ENCODE measurements at regions not wholly inside any gene's neighbourhood (a gene's known extent, or its start where the extent isn't known, plus 50 kb on each side); places are given as distances from the start of the nearest gene placed in this dataset.

- DNase-seq = no peak
These were observed 209.5 kb upstream of the TWIST2 start for GRCh38 chr2:238638100-238638981.

GRCh38 chr2:238638982-238639628 is 208.8 kb upstream of the TWIST2 start:
- no peak for DNase-seq

DNA sequence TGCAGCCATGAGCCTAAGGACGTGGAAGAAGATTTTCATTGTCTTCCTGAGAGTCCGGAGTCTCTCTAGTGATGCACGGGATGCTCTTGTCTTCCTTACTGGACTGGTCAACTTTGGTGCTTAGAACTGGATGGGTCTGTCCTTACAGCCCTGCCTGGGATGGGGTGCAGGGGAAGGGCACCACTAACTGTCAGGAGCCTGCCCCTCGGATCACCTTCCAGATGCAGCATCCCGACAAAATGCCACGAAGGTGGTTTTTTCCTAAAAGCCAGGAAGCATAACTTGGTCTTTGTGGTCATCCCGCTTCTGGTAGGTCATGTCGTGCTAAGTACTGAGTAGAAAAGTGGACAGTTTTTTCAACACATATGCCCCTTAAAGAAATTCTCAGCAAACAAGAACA is 207.4 kb upstream of the TWIST2 start:
- DNase-seq = no peak

DNA sequence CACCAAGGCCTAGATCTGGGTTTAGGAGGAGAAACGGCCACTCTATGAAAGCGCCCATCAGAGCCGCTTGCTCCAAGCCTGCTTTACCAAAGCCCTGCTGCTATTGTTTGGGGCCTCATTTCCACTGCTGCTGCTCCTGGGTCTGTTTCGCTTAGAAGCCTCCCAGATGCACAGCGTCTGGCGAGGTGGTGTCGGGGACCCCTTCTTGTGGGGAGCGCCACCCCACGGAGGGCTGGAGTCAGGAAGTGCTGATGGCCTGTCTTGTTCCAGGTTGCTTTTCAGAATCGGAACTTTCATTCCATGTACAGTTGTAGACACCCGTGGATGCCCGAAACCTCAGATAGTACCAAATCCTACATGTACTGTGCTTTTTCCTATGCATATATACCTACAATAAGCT is 204.9 kb upstream of the TWIST2 start:
- no peak for DNase-seq

DNA sequence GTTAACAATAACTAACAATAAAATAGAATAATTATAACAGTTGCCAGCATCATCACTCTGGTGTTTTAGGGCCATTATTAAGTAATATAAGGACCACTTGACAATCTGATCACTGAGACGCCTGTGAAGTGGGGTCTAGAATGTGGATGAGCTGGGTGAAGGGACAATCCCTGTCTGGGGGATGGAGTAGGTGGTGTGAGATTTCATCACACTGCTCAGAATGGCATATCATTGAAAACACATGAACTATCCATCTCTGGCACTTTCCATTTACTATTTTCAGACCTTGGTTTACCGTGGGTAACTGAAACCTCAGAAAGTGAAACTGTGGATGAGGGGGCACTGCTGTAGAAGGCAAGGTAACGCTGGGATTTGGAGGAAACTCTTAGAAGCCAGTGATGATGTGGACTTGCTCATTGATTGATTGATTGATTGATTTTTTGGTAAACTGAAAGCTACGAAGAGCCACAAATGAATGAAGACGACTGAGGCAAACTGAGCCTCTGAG is 204.4 kb upstream of the TWIST2 start:
- no peak for DNase-seq

DNA sequence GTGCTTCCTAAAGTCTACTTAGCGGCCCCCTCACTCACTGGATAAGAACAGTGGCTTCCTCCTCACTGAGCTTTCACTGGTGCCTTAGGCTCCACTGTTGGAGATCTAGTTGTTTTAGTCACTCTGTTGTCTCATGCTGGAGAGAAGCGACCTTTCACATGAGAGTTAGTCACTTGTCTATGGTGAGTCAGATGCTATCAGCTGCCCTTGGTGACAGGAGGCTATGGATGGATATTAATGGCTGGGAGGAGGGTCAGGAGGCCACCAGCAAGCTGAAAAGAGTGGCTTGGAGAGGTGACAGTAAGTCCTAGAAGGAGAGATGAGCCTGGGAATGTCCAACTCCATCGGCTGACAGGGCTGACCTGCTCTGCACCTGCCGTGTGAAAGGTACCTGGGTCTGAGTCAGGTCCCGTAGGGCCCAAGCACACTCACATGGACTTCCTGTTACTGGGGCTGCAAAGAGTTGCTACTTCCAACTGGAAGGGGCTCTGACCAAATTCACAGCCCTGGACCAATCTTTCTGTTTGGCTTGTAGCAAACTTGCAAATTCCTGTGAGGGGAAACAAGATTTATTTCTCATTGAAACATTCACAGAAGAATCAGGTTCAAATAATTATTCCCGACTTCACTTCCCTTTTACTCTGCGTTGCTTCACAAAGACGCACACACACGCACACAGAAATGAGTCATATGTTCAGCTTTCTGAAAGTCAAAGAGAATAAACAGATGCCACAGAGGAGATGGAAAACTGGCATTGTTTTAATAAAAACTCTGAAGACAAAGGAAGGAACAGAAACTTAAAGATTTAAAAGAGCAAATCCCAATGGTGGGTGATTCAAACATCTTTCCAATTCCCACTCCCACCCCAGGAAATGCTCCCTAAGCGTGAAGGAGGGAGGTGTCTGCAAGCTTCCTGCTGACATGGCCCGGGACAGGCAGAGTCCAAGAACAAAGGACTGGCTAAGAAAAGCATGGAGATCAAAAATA is 203.5 kb upstream of the TWIST2 start:
- no peak for DNase-seq

DNA sequence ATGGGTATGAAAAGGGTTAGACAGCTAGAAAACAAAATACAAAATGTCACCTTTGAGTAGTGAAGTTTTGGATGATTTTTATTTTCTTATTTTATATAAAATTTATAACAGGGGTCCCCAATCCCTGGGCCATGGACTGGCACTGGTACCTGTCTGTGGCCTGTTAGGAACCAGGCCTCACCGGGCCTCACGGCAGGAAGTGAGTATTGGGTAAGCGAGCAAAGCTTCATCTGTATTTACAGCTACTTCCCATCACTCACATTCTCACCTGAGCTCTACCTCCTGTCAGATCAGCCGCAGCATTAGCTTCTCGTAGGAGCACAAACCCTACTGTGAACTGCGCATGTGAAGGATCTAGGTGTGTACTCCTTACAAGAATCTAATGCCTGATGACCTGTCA is 202.8 kb upstream of the TWIST2 start:
- DNase-seq = no peak

DNA sequence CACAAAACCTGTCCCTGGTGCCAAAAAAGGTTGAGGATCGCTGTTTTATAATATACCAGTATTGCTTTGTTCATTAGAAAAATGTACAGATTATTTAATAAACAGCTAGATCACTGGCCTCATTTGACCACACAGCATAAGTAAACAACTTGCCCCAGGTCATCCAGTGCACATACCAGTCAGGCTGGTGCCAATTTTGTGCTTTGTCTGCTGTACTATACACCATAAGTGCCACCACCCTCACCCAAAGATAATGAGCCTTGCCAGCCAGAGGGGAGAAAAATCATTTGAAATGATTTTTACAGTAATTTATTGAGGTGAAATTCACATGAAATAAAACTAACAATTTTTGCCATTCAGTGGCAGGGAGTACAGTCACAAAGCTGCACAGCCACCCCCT is 202.2 kb upstream of the TWIST2 start:
- no peak for DNase-seq

GRCh38 chr2:238646281-238646680 is 201.6 kb upstream of the TWIST2 start:
- DNase-seq = no peak

DNA sequence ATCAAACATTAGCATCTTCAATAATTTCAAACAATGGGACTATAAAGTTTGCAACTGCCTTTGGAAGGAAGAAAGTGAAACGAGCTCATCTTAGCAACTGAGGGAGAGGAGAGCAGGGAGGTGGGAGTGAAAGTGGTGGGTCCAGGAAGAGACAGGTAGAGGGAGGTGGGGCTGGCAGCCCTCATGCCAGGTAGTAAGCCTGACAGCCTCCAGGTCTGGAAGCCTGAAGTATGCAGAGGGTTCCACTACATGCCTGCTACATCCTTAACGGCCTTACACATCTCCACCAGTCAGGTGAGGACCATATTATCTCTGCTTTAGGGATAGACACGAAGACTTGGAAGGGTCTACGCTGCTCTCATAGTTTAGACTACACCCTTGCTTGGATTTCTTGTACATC is 201.1 kb upstream of the TWIST2 start:
- DNase-seq = no peak

GRCh38 chr2:238649123-238649522 is 198.8 kb upstream of the TWIST2 start:
- DNase-seq = no peak

GRCh38 chr2:238649936-238650518 is 197.9 kb upstream of the TWIST2 start:
- DNase-seq = no peak

GRCh38 chr2:238650536-238650935 is 197.3 kb upstream of the TWIST2 start:
- DNase-seq = no peak

GRCh38 chr2:238651306-238652052 is 196.4 kb upstream of the TWIST2 start:
- no peak for DNase-seq

DNA sequence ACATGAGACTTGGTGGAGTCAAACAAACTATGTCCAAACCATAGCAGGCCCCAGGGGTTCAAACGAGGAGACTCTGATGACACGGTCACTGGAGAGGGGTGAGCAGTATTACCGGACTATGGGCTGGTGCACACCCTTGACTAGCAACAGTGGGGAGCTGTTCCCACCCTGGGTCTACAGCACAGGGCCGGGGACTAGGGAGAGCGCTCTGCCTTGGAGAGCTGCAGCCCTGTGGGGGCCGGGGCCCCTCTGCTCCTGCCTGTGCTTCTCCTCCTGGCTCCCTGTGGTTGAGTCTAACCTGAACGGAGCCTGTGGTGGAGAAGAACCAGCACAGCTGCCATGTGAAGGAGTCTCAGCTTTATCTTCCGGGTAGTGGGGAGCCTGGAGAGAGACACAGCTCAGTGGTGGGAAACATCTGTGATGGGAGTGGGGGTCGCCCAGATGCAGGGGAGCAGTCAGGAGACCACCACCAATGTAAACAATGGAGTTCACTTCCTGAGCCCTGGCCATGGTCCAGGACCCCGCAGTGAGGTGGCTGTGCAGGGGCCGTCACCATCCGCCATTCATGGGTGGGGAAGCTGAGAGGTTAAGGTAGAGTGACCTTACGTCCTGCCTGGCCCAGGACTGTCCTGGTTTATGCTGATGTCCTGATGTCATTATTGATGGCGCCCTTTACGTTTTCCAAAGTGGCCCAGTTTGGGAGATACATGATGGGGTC is 195.7 kb upstream of the TWIST2 start:
- DNase-seq = no peak

DNA sequence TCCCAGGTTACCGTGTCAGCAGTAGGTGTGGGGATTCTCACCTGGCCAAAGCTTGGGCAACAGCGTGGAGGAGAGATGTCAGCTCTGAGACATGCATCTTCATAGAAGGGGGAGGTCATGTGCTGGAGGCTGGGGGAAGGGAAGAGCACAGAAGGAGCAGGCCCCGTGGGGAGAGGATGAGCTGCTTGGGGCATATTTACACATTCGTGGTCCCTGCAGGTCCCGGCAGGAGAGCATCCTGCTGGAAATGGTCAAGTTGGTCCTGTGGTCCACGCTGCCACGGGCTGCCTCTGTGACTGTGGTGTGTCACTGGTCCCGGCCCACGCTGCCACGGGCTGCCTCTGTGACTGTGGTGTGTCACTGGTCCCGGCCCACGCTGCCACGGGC is 195.1 kb upstream of the TWIST2 start:
- DNase-seq = no peak

DNA sequence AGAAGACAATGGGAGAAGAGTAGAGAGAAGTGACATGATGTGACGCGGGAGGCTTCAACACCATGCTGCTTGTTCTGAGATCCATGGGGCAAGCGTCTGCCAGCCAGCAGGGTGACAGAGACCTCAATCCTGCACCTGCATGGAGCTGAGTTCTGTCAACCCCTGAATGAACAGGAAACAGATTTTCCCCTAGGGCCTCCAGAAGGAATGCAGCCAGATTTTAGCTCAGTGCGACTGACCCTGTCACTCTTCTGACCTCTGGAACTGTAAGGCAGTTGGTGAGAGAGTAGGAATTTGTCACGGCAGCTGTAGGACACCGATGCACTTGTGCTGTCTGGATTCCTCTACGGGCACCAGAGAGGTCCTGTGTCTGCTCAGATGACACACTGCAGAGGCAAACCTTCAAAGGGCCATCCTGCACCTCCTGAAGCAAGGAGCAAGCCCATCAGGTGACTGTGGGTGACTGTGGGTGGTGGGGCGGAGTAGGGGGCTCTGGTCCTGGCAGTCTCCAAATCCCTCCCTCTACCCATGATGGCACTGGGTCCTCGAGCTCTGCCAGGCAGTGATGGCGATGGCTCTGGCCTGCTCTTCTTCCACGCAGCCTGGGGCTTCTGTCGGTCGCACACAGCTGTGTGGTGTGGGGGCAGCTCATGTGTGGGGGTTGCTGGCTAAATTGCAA is 194.3 kb upstream of the TWIST2 start:
- DNase-seq = no peak

DNA sequence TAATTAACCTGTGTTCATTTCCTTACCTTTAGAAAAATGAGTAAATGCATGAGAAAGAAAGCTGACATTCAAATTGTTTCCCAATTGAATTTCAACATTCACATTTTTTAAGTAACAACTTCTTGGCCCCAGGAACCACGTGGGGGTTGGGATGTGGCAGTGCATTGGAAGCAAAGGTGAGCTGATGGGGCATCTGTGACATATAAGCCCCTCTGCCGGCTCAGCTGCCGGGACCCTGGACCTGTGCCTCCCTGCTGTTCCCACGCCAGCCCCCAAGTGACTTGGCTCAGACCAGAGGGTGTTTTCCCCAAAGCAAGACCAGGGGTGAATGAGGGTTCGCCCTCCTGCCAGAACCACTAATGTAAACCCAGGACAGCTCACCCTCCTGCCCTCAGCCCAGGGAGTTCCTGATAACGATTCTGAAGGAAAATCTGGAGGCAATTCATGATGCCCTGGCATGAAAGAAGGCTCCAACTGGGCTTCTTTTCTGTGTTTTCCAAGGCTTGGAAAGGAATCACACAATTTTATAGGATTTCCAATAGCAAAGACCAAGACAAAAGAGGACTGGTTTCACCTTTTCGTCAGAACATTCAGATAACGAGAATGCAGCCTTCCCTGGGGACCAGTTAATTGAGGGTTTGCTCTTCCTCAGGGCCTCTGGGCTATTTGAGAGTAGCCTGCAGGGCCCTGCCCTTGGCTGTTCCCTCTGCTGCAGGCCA is 193.2 kb upstream of the TWIST2 start:
- peak; percentile 38 for DNase-seq

- DNase-seq = no peak
These were observed 192.6 kb upstream of the TWIST2 start for GRCh38 chr2:238655198-238655860.

Data from NCI-H69 (cell line).